ENCODE measurements at regions not wholly inside any gene's neighbourhood (a gene's known extent, or its start where the extent isn't known, plus 50 kb on each side); places are given as distances from the start of the nearest gene placed in this dataset.

DNA sequence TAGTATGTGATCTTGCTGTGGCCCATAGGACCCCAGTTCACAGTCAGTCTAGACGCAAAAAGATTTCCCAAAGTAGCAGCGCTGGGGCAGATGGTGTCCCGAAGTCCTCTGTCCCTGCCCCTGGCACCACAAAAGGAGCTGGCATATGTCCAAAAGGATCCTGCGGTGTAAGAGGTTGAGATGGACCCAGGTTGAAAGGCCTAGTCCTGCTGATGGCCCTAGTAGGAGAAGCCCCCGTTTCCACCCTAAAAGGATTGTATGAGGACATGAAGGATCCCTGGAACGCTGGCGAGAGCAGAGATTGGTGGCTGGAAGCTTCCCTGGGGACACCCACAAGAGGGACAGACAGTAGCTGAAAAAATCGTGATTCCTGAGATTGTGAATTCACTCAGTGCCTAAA lies 58.0 kb upstream of the DCAF8L1 start (continued):
- TF ChIP-seq, protein P1, sequence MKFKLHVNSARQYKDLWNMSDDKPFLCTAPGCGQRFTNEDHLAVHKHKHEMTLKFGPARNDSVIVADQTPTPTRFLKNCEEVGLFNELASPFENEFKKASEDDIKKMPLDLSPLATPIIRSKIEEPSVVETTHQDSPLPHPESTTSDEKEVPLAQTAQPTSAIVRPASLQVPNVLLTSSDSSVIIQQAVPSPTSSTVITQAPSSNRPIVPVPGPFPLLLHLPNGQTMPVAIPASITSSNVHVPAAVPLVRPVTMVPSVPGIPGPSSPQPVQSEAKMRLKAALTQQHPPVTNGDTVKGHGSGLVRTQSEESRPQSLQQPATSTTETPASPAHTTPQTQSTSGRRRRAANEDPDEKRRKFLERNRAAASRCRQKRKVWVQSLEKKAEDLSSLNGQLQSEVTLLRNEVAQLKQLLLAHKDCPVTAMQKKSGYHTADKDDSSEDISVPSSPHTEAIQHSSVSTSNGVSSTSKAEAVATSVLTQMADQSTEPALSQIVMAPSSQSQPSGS (IDR thresholded peaks at IDR 0.05; ENCODE audit: low read length): no peak

All from GM12878 (cell line).